Hepatocyte (in vitro differentiated cells): ENCODE measurements at regions not wholly inside any gene's neighbourhood (a gene's known extent, or its start where the extent isn't known, plus 50 kb on each side); places are given as distances from the start of the nearest gene placed in this dataset.

Source experiments
- DNase-seq: peaks from one replicate; pipeline ENCODE4 v3.0.0-alpha.2; 2016; ENCODE audit warnings: low spot score
- H2AFZ ChIP-seq: fragments of 200-600 bp; sonication (generic); 2 replicates; pipeline ENCODE4 v1.6.0; 2016; ENCODE audit warnings: antibody characterized with exemption, mild to moderate bottlenecking
- H3K27ac ChIP-seq: fragments of 200-600 bp; sonication (generic); 2 replicates; pipeline ENCODE4 v1.5.1; 2016; ENCODE audit warnings: mild to moderate bottlenecking
- H3K27me3 ChIP-seq: fragments of 200-600 bp; sonication (generic); 2 replicates; pipeline ENCODE4 v1.6.1; 2016
- H3K36me3 ChIP-seq: fragments of 200-600 bp; sonication (generic); replicated peaks from 2 replicates; pipeline ENCODE4 v1.5.1; 2016; ENCODE audit warnings: low read depth; ENCODE audit not compliant: insufficient read depth
- H3K4me1 ChIP-seq: fragments of 200-600 bp; sonication (generic); 2 replicates; pipeline ENCODE4 v1.5.1; 2016; ENCODE audit warnings: mild to moderate bottlenecking, moderate library complexity; ENCODE audit not compliant: insufficient read depth
- H3K4me2 ChIP-seq: fragments of 200-600 bp; sonication (generic); 2 replicates; pipeline ENCODE4 v1.6.0; 2016
- H3K4me3 ChIP-seq: fragments of 200-600 bp; sonication (generic); 2 replicates; pipeline ENCODE4 v1.5.1; 2016; ENCODE audit warnings: mild to moderate bottlenecking
- H3K79me2 ChIP-seq: fragments of 200-600 bp; sonication (generic); 2 replicates; pipeline ENCODE4 v1.6.0; 2017; ENCODE audit warnings: mild to moderate bottlenecking
- H3K9me2 ChIP-seq: fragments of 200-600 bp; sonication (generic); replicated peaks from 2 replicates; pipeline ENCODE4 v1.6.0; 2017; ENCODE audit warnings: mild to moderate bottlenecking; ENCODE audit not compliant: insufficient read depth
- H3K9me3 ChIP-seq: fragments of 200-600 bp; sonication (generic); 2 replicates; pipeline ENCODE4 v1.5.1; 2016; ENCODE audit warnings: low read depth, mild to moderate bottlenecking
- H4K20me1 ChIP-seq: fragments of 200-600 bp; sonication (generic); 2 replicates; pipeline ENCODE4 v1.6.0; 2016; ENCODE audit warnings: mild to moderate bottlenecking; ENCODE audit not compliant: insufficient read depth, poor library complexity, severe bottlenecking
- CTCF ChIP-seq: fragments of 200-600 bp; sonication (generic); IDR thresholded peaks from 2 replicates; pipeline ENCODE4 v1.5.1; 2016; ENCODE audit warnings: antibody characterized with exemption, mild to moderate bottlenecking; ENCODE audit not compliant: poor library complexity
- EZH2 ChIP-seq: fragments of 200-600 bp; sonication (generic); IDR thresholded peaks from 2 replicates; pipeline ENCODE4 v1.6.1; 2016; ENCODE audit warnings: antibody characterized with exemption, mild to moderate bottlenecking, borderline replicate concordance
- EZH2phosphoT487 ChIP-seq: fragments of 200-600 bp; sonication (generic); IDR thresholded peaks from one replicate; pipeline ENCODE4 v1.6.1; 2018; ENCODE audit warnings: antibody characterized with exemption, mild to moderate bottlenecking, low read depth, moderate library complexity; ENCODE audit not compliant: unreplicated experiment, severe bottlenecking
- WGBS: methylation state at CpG from one replicate; pipeline ENCODE4 v1.1.6; 2016; ENCODE audit warnings: low lambda C conversion rate; ENCODE audit errors: missing lambda C conversion rate; 5-methylcytosine and 5-hydroxymethylcytosine counted together

GRCh38 chr11:123306531-123306930 lies 111.5 kb upstream of the CLMP start:
- Histone ChIP-seq H3K36me3 (no peaks in the 10 kb centered on the region), H3K4me1 (peaks cover 14% of the 10 kb centered on the region), H3K27me3 (peaks cover 28% of the 10 kb centered on the region), H3K4me3 (no peak overlapping the region), H3K27ac (no peak overlapping the region), H2AFZ (no peak overlapping the region), H3K4me2 (no peak overlapping the region), H3K9me2 (no peaks in the 10 kb centered on the region), H3K9me3 (no peaks in the 10 kb centered on the region), H3K79me2 (no peaks in the 10 kb centered on the region), H4K20me1 (no peaks in the 10 kb centered on the region)
- 94% methylated on average over 7 of the region's 7 CpGs for WGBS
- TF ChIP-seq EZH2phosphoT487: no peak
- DNase-seq: no peak

- DNase-seq: no peak
- Histone ChIP-seq H3K27me3 (peaks cover 33% of the 10 kb centered on the region), H3K4me1 (peaks cover 19% of the 10 kb centered on the region), H3K4me2 (no peak overlapping the region), H2AFZ (no peak overlapping the region), H3K9me3 (no peaks in the 10 kb centered on the region), H3K36me3 (no peaks in the 10 kb centered on the region), H3K27ac (no peak overlapping the region), H3K4me3 (no peak overlapping the region), H4K20me1 (no peaks in the 10 kb centered on the region), H3K9me2 (no peaks in the 10 kb centered on the region), H3K79me2 (no peaks in the 10 kb centered on the region)
- TF ChIP-seq EZH2phosphoT487: no peak
- WGBS: 93% methylated on average over 10 of the region's 10 CpGs
Measured at GRCh38 chr11:123305601-123306375, 110.7 kb upstream of the CLMP start.

- no peak overlapping the region for H3K27ac ChIP-seq
- no peak for DNase-seq
- no peaks in the 10 kb centered on the region for H3K9me3 ChIP-seq
- peaks cover 19% of the 10 kb centered on the region for H3K4me1 ChIP-seq
- H3K4me3 ChIP-seq: no peak overlapping the region
- 69% methylated on average over 8 of the region's 8 CpGs for WGBS
- H3K36me3 ChIP-seq: no peaks in the 10 kb centered on the region
- H3K79me2 ChIP-seq: no peaks in the 10 kb centered on the region
- H4K20me1 ChIP-seq: no peaks in the 10 kb centered on the region
- peaks cover 38% of the 10 kb centered on the region for H3K27me3 ChIP-seq
- no peaks in the 10 kb centered on the region for H3K9me2 ChIP-seq
- no peak for TF ChIP-seq CTCF
- TF ChIP-seq EZH2: no peak
- no peak for TF ChIP-seq EZH2phosphoT487
- no peak overlapping the region for H2AFZ ChIP-seq
- no peak overlapping the region for H3K4me2 ChIP-seq
Measured at GRCh38 chr11:123304828-123305466, 109.9 kb upstream of the CLMP start.

- H2AFZ ChIP-seq: no peak overlapping the region
- H3K9me2 ChIP-seq: no peaks in the 10 kb centered on the region
- no peaks in the 10 kb centered on the region for H3K36me3 ChIP-seq
- no peak overlapping the region for H3K4me3 ChIP-seq
- no peaks in the 10 kb centered on the region for H4K20me1 ChIP-seq
- peaks cover 38% of the 10 kb centered on the region for H3K27me3 ChIP-seq
- H3K4me2 ChIP-seq: no peak overlapping the region
- H3K4me1 ChIP-seq: peaks cover 19% of the 10 kb centered on the region
- no peaks in the 10 kb centered on the region for H3K79me2 ChIP-seq
- WGBS: 81% methylated on average over 6 of the region's 6 CpGs
- TF ChIP-seq EZH2 (no peak), EZH2phosphoT487 (no peak), CTCF (no peak)
- no peak for DNase-seq
- H3K9me3 ChIP-seq: no peaks in the 10 kb centered on the region
- H3K27ac ChIP-seq: no peak overlapping the region
Measured at GRCh38 chr11:123303924-123304323, 108.9 kb upstream of the CLMP start.
